ENCODE measurements at regions not wholly inside any gene's neighbourhood (a gene's known extent, or its start where the extent isn't known, plus 50 kb on each side); places are given as distances from the start of the nearest gene placed in this dataset.

GRCh38 chr17:73783382-73783766, 139.1 kb upstream of the SDK2 start:
- no peak for DNase-seq (ENCODE audit: low read depth in 4 of 4, low spot score in 1 of 4)

DNA sequence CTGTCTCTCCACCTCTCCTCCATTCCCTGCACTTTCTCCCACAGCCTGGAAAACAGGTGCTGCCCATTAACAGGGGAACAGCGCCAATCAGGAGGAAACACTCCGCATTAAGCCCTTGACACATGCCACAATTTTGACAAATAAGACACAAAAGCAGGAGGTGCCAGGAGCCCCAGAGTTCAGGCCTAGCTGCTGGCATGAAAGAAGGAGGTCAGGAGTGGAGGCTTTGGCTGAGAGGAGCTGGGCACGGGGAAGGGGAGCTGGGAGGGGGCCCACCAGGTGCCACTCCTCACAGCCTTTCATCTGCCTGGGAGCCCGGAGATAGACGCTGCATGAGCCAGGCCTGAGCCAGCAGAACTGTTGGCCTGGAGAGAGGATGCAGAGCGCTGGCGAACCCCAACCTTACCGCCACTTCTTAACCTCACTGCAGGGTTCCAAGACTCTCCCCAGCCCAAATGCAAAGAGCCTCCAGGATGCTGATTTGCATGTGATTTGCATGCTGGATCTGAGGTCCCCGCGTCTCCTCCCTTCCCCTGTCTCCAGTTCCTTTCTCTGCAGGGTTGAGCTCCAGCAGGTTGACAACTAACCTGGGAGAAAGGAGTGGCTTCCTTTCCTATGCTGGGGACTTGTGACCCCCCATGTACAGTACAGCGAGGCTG, 139.8 kb upstream of the SDK2 start:
- DNase-seq (ENCODE audit: low read depth in 4 of 4, low spot score in 1 of 4): no peak

GRCh38 chr17:73785496-73785895, 141.3 kb upstream of the SDK2 start:
- no peak for DNase-seq (ENCODE audit: low read depth in 4 of 4, low spot score in 1 of 4)

DNA sequence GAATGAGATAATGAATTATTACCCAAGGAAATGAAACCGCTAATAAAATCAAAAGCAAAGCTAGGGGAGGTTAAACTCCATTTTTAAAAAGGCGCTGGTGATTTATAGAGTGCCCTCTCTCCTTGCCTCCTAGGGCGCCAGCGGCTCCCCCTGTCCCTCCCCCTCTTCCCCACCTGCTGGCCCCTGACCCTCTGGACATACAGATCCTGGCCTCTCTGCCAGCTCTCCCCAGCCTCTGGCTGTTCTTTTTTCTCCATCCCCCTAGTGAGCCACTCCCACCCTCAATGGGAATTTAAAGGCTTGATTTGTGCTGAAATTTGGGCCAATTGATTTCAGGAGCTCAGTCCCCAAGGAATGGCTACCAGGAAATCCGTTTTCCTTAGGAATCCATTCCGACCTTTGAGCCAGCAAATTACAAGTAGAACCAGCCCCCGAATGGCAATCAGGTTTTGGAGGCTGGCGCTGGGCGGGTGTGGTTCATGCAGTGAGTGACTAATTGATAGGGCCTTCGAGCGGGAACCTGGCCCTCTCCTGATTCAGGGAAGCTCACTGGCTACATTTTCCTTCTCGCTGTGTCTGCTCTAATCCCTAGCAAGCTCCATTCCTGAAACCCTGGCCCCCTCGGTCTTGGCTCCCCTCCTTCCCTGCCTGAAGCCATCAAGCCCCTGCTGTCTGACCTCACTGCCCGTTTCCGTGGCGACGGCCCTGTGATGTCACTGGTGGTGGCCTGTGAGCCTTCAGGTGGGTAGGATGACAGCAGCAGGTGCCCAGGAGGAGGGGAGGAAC, 141.9 kb upstream of the SDK2 start:
- DNase-seq (ENCODE audit: low read depth in 4 of 4, low spot score in 1 of 4): no peak

DNA sequence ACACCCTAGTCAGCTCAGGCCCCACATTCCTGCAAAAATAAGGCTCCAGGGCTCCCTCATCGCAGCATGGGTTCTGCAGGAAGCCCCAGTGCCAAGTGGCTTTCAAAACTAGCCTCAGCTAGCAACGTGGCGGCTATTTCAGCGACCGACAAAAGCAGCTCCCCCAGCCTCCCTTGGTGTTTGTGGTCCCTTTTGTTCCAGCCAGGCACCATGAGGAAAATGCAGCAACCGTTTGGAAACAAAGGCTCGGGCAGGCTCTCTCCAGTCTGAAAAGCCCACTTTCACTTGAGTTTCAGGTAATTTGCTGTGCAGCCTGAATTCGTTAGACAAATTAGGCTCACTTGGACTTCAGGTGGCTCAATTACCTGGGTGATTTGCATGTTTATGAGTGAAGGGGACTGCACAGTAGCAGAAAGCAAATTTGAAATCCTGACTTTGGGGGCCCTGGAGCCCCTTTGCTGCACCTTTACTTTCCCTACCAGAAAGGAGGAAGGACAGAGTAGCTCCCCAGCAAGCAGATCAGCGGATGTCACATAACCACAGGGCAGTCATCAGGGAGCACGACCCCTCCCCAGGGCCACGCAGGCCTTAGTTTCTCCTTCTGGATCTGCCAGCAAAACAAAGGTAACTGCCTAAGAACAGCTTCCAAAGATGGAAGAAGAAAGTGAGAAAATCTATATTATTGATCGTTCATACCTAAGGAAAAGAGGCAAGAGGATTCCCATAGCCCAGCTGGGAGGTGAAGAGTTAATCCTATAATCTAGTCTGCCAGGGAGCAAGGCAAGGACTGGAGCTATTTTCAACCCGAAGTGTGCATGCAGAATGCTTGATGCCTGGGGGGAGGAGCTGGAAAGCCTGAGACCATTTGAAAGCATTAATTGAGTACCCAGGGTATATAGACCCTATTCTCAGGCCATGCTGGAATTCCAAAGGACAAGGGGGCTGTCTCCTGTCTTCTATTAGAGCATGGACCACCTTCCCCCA, 143.1 kb upstream of the SDK2 start:
- no peak for DNase-seq (ENCODE audit: low read depth in 4 of 4, low spot score in 1 of 4)

DNA sequence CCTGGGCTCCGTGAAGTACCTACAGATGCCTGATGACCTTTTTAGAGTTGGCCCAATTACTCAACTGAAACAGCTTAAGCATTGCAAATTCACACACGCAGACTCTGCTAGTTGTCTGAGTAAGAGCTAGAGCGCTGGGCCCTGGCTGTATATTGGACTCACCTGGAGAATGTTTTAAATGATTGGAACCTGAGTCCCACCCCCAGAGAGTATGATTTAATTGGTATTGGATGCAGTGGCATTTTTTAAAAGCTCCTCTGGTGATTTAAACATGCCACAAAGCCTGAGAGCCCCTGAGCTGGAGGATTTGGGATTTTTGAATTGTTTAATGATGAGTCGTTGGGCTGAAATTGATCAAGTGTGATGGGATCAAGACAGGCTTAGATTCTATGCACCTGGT, 143.9 kb upstream of the SDK2 start:
- no peak for DNase-seq (ENCODE audit: low read depth in 4 of 4, low spot score in 1 of 4)

DNA sequence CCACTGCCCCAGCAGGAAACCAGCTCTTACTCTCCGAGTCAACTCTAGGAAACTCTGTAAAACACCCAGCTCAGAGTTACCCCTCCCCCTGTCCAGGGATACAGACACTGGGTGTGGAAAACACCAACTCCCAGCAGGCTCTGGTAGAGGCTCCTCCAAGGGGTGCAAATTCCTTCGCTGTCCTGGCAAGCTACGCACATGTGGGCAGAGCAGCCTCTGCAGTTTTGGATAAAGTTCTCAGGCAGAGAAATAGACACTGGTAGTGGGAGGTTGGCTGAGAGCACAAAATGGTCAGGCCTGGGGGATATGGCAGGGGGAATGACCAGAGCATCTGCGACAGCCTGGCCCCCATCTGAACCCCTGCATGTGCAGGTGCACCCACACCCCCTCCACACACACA, 146.9 kb upstream of the SDK2 start:
- DNase-seq (ENCODE audit: low read depth in 4 of 4, low spot score in 1 of 4): no peak

DNA sequence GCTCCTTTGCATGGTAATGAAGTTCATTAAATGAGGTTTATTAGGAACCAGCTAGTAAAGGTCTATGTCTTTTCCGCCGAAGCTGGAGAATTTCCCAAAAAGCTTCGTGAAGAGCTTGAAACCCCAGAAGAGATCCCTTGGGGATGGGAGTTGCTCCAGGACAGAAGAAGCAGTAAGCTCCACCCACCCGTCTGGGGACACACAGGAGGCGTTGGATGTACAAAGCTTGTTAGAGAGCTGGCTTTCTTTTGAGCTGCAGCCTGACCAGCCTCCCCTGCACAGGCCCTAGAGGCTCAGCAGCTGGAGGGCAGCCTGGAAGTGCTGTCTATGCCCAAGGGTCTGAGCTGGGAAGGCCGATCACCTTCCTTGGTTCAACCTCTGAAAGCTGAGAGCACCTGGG, 147.4 kb upstream of the SDK2 start:
- no peak for DNase-seq (ENCODE audit: low read depth in 4 of 4, low spot score in 1 of 4)

DNA sequence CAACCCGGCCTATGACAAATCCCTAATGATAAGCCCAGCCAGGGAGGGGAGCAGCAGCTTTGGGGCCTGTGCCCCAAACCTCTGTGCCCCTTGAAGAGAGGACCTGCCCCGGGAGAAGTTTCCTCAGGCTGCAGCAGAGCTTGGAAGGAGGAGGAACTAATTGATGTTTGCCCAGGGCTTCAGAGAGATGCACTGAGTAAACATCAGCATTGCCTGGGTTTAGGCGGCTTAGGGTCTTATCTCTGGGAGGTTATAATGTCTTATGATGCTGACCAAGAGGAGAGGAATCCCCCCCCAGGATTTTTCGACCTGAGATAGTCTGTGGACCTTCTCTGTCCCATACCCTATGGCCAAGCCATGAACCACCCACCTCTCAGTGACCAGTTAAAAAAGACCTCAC, 148.7 kb upstream of the SDK2 start:
- DNase-seq (ENCODE audit: low read depth in 4 of 4, low spot score in 1 of 4): no peak

GRCh38 chr17:73794336-73794735, 150.1 kb upstream of the SDK2 start:
- no peak for DNase-seq (ENCODE audit: low read depth in 4 of 4, low spot score in 1 of 4)

- no peak for DNase-seq (ENCODE audit: low read depth in 4 of 4, low spot score in 1 of 4)
Measured at GRCh38 chr17:73795730-73796129, 151.5 kb upstream of the SDK2 start.

DNA sequence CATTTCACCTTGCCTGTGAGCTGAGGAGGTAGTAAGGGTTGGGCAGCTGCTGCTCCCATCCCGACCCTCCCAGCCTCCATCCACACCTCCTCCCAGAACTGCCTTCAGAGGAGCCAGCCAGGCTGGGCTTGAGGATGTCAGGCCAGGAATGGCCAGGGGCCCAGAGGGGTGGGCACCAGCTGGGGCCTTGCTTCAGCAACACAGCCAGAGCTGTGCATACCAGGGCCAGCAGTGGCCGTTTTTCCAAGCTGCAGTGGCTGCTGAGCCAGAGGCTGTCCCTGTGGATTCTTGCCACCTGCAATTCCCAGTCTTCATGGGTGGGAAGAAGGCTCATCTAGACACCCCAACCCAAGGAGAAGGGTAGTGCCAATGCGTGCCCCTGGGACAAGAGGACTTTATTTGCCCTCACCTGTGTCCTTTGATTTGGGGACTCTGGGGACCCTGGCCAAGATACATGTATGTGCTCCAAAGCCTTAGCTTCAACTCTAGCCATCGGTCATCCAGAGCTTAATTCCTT, 153.4 kb upstream of the SDK2 start:
- DNase-seq (ENCODE audit: low read depth in 4 of 4, low spot score in 1 of 4): no peak

DNA sequence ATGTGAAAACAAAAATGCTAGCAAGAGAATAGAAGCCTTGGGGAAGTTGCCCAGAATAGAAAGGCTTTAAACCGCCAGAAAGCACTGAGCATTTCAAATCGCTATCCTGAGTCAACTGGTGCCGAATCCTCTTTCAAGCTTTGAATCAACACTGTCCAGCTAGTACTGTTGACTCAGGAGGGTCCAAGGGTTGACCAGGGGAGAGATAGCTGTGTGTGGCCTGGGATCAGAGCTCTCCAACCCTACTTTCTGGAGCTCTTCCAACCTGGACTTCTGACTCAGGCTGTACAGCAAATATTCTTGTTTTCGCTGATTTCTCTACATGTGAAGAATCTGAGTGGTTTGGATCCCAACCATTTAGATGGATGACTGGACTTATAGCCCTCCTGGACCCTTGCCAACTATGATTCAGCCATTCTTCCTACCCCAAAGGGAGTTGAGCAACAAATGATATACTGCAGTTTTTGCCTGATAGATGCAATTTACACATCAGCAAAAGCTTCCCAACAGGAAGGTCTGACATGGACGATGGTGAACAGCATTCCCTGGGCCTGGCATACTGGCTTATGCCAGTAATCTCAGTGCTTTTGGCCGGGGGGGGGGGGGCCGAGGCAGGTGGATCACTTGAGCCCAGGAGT, 154.0 kb upstream of the SDK2 start:
- no peak for DNase-seq (ENCODE audit: low read depth in 4 of 4, low spot score in 1 of 4)

DNA sequence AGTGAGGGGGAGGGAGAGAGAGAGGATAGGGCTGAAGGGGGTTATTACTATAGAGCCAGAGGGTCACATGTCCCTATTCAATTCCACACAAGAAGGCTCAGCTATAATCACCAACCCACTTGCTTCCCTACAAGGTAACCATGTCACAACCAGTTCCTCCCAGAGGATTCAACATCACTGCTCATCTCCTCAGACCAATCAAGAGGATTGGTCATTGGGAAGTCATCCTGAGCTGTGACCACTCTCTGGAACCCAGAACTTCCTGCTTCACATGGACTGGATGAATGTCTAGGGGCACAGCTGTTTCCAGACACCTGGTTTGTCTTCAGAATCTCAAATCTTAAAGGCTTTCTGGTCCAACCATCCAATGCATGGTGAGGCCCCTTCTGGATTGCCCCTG, 154.9 kb upstream of the SDK2 start:
- DNase-seq (ENCODE audit: low read depth in 4 of 4, low spot score in 1 of 4): no peak

DNA sequence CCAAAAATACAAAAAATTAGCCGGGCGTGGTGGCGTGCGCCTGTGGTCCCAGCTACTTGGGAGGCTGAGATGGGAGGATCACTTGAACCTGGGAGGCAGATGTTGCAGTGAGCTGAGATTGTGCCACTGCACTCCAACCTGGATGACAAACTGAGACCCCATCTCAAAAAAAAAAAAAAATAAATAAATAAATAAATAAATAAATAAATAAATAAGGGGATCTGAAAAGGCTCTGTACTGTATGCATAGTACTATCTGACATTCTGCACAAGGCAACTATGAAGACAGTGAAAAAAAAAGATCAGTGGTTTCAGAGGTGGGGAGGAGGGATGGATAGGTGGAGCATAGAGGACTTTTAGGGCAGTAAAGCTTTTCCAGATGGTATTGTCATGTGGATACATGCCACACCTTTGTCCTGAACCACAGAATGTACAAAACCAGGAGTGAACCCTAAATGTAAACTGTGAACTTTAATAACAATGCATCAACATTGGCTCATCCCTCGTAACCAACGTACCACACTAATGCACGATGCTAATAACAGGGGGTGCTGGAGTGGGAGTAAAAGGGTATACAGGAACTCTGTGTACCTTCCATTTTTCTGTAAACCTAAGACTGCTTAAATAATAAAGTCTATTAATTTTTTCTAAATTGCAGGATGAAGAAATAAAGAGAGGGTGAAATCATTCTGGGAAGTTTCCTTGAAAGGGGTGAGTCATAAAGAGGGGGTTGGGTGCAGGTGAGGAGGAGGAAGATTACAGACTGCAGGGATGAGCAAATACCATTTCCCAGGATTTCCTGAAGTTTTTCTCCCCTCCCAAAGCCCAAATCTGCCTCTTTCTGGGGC, 155.8 kb upstream of the SDK2 start:
- no peak for DNase-seq (ENCODE audit: low read depth in 4 of 4, low spot score in 1 of 4)

- no peak for DNase-seq (ENCODE audit: low read depth in 4 of 4, low spot score in 1 of 4)
Measured at GRCh38 chr17:73800893-73801292, 156.6 kb upstream of the SDK2 start.

- no peak for DNase-seq (ENCODE audit: low read depth in 4 of 4, low spot score in 1 of 4)
Measured at GRCh38 chr17:73801455-73802100, 157.3 kb upstream of the SDK2 start.

DNA sequence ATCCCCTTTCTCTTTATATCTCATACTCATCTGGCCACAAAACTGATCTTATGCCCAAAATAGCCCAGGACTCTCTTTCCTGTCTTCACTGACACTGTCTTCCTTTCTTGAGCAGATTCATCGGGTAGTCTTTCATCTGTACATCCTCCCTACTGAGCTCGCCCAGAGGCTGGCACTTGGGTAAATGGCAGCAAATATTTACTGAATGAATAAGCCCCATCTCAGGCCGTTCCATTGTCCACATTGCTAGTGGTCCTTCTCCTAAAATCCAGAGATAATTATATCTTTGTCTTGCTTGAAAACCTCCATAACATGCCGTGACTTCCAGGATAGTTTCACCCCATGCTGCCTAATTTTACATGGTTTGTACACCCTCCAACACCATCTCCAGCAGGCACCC, 158.1 kb upstream of the SDK2 start:
- no peak for DNase-seq (ENCODE audit: low read depth in 4 of 4, low spot score in 1 of 4)

- no peak for DNase-seq (ENCODE audit: low read depth in 4 of 4, low spot score in 1 of 4)
Measured at GRCh38 chr17:73802871-73803270, 158.6 kb upstream of the SDK2 start.

GRCh38 chr17:73803964-73804435, 159.8 kb upstream of the SDK2 start:
- no peak for DNase-seq (ENCODE audit: low read depth in 4 of 4, low spot score in 1 of 4)
